GM13976 (cell line): ENCODE measurements at regions not wholly inside any gene's neighbourhood (a gene's known extent, or its start where the extent isn't known, plus 50 kb on each side); places are given as distances from the start of the nearest gene placed in this dataset.

Source experiments
- DNase-seq: peaks from one replicate; pipeline ENCODE4 v3.0.0; 2012; ENCODE audit warnings: low spot score
- in situ Hi-C: fragments of 300-500 bp; cut with MboI; formaldehyde crosslinking; loops from one replicate; pipeline ENCODE4 v1.12.0; 2022; ENCODE audit warnings: low sequenced_read_pairs, mixed read lengths, inconsistent platforms; ENCODE audit not compliant: unreplicated experiment
- TF ChIP-seq, protein P1 (sequence below): IDR thresholded peaks from 2 replicates; pipeline ENCODE4 v1.5.1; 2012; ENCODE audit warnings: borderline replicate concordance, mild to moderate bottlenecking; ENCODE audit not compliant: insufficient read depth; ENCODE audit errors: extremely low read depth, missing control alignments, control extremely low read depth

DNA sequence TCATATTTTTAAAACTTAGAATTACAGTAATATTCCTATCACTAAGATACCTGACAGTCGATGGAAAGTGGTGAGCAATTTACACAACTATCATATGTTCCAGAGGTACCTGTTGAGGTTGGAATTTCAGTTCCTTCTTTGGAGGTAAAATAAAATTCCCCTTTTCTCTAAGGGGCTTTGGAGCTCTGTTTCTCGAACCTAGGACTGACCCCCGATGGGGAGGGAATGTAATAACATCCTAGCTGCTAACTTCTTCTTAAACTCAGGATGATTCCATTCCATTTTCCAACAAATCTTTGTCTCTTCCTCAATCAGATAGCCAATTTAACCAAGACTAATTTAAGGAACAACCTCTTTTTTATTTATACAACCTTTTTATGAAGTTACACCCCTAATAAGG lies 1069.8 kb downstream of the NLGN4Y start:
- DNase-seq, result no peak
- in situ Hi-C loops, result no loop called here
- TF ChIP-seq, protein P1, sequence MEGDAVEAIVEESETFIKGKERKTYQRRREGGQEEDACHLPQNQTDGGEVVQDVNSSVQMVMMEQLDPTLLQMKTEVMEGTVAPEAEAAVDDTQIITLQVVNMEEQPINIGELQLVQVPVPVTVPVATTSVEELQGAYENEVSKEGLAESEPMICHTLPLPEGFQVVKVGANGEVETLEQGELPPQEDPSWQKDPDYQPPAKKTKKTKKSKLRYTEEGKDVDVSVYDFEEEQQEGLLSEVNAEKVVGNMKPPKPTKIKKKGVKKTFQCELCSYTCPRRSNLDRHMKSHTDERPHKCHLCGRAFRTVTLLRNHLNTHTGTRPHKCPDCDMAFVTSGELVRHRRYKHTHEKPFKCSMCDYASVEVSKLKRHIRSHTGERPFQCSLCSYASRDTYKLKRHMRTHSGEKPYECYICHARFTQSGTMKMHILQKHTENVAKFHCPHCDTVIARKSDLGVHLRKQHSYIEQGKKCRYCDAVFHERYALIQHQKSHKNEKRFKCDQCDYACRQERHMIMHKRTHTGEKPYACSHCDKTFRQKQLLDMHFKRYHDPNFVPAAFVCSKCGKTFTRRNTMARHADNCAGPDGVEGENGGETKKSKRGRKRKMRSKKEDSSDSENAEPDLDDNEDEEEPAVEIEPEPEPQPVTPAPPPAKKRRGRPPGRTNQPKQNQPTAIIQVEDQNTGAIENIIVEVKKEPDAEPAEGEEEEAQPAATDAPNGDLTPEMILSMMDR, result no peak

DNA sequence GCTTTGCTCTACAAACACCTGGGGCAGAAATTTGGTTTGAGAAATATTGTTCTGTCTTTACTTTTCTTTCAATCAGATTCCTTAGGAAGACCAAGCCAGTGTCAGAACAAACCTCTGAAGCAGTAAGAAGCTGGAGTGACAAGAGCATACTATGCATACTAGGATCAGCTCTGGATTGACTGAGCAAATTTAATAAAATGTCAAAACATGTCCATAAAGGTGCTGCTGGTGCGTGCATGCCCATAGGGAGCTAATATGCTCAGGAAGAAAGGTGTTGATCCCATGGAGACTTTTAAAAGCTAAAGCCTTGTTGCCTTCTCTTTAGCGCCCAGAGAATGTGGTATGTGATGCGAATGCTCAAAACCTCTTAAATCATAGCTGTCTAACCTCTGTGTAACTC lies 1076.2 kb downstream of the NLGN4Y start:
- in situ Hi-C loops, result no loop called here
- DNase-seq, result no peak
- TF ChIP-seq, protein P1, result no peak

DNA sequence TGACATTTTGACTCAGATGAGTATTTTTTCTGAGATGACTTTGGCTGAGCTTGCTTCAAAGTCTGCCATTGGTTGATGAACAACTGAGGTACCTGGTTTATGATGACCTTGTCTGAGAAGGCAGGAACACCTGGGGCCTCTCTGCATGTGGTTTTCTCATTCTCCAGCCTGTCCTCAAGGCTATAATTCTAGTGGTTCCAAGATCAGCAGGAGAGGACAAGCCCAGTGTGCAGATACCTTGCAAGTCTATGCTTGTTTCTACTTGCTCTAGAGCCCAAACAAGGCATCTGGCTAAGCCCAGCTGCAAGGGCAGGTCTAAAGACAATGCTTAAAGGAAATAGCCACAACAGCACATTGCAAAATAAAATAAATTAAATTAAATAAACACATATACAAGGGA lies 1100.0 kb downstream of the NLGN4Y start:
- TF ChIP-seq, protein P1, result no peak
- DNase-seq, result no peak
- in situ Hi-C loops, result no loop called here

DNA sequence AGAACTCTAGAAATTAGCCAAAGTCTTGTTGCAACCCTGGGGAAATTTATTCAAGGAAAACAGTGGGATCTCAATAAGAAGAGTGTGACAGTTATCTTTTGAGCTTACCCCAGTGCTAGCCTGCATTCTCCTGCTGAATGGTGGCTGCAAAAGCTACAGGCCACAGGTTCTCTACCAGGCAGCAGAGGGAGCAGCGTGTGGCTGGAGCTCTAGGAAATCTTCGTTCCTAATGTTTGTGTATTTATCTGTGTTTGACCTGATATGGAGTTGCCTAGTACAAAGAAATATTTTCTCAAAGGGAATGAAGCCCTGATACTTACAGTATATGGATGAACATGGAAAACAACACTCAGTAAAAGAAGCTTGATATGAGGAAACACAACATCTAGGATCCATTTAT lies 1100.6 kb downstream of the NLGN4Y start:
- DNase-seq, result no peak
- TF ChIP-seq, protein P1, result no peak
- in situ Hi-C loops, result no loop called here

DNA sequence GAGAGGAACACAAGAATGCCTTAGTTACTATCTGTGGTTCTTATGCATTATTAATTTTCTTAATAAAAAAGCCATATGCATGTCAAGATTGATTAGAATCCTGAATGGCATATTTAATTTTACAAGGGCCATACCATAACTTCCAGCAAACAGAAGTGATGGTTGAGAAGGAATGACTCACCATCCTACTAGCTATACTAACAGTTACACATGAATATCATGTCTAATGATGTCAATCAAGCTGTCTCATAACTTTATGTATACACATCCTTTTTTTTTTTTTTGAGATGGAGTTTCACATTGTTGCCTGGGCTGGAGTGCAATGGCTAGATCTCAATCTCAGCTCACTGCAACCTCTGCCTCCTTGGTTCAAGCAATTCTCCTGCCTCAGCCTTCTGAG lies 1123.9 kb downstream of the NLGN4Y start:
- DNase-seq, result no peak
- TF ChIP-seq, protein P1, result no peak
- in situ Hi-C loops, result no loop called here

DNA sequence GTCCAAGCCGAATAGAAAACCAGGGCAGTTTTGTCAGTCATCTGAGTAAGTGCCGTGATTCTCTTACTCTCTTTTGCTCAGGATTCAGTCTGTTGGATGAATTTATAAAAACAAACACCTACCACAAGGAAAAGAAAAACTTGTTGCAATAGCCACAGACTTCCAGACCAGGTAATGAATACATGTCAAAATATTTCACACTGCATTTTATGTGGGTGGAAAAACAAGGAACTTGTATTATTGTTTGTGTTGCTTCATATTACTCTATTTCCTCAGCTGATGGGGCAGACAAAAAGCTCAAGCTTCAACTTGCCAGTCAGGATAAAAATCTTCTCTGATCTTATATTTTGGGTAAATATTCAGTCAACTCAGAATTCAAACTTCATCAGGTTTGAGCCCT lies 1125.7 kb downstream of the NLGN4Y start:
- TF ChIP-seq, protein P1, result no peak
- DNase-seq, result no peak
- in situ Hi-C loops, result no loop called here

DNA sequence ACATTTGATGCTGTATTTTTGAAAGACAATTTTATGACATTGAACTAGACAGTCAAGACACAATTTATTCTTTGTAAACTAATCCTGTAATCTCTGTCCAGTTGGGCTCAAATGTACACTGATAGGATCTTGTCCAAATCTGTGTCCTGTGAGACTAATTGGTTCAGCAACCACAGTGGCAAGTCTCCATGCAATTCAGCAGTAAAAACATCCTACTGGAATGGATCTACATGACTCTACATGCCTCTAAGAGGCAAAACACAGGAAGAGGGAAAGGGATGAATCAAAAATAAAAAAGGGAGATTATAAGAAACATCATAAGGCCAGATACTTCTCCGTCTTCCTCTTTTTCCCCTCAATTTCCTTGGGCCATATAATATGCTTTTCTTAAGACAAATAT lies 1164.2 kb downstream of the NLGN4Y start:
- DNase-seq, result no peak
- in situ Hi-C loops, result no loop called here
- TF ChIP-seq, protein P1, result no peak
